ENCODE measurements at regions not wholly inside any gene's neighbourhood (a gene's known extent, or its start where the extent isn't known, plus 50 kb on each side); places are given as distances from the start of the nearest gene placed in this dataset.

GRCh38 chr4:66687459-66687858 is 857.8 kb downstream of the CENPC start (continued):
- no peak for TF ChIP-seq ZNF317 (CRISPR knock-in tag; IDR thresholded peaks at IDR 0.05)
- no peak for TF ChIP-seq ZNF562 (CRISPR knock-in tag; IDR thresholded peaks at IDR 0.05; ENCODE audit: borderline replicate concordance)
- TF ChIP-seq HOXA7 (CRISPR knock-in tag; IDR thresholded peaks at IDR 0.05), result no peak
- no peak for TF ChIP-seq SP4 (CRISPR knock-in tag; IDR thresholded peaks at IDR 0.05)
- TF ChIP-seq KMT2A (CRISPR knock-in tag; IDR thresholded peaks at IDR 0.05), result no peak
- no peak for TF ChIP-seq MTA3 (CRISPR knock-in tag; IDR thresholded peaks at IDR 0.05)
- TF ChIP-seq NBN (conservative IDR thresholded peaks at IDR 0.05), result no peak
- TF ChIP-seq TCF7 (IDR thresholded peaks at IDR 0.05; ENCODE audit: low read depth), result no peak
- no peak for TF ChIP-seq REL (CRISPR knock-in tag; conservative IDR thresholded peaks at IDR 0.05)
- no peak for TF ChIP-seq FLYWCH1 (CRISPR knock-in tag; IDR thresholded peaks at IDR 0.05)

GRCh38 chr4:66681962-66682361 is 863.3 kb downstream of the CENPC start:
- no TSS peak for BruUV-seq (replicated peaks)
- intact Hi-C loops (cut with micrococcal nuclease; ENCODE audit: unreplicated experiment), result no loop called here
- TF ChIP-seq ATF1 (CRISPR knock-in tag; IDR thresholded peaks at IDR 0.05), result no peak
- TF ChIP-seq ZFX (CRISPR knock-in tag; IDR thresholded peaks at IDR 0.05; ENCODE audit: low read depth), result no peak
- TF ChIP-seq NCOA2 (CRISPR knock-in tag; IDR thresholded peaks at IDR 0.05), result no peak
- no peak for TF ChIP-seq ZNF251 (CRISPR knock-in tag; IDR thresholded peaks at IDR 0.05)
- no peak for TF ChIP-seq ZFP36 (IDR thresholded peaks at IDR 0.05; ENCODE audit: borderline replicate concordance, low read depth, low read length, partially characterized antibody)
- TF ChIP-seq NFRKB (IDR thresholded peaks at IDR 0.05), result no peak
- no peak for TF ChIP-seq ZNF83 (CRISPR knock-in tag; IDR thresholded peaks at IDR 0.05; ENCODE audit: borderline replicate concordance)
- TF ChIP-seq RARG (CRISPR knock-in tag; IDR thresholded peaks at IDR 0.05; ENCODE audit: low read depth), result no peak
- TF ChIP-seq BCL3 (CRISPR knock-in tag; IDR thresholded peaks at IDR 0.05), result no peak
- TF ChIP-seq ZNF335 (CRISPR knock-in tag; IDR thresholded peaks at IDR 0.05), result no peak
- TF ChIP-seq, protein P1, sequence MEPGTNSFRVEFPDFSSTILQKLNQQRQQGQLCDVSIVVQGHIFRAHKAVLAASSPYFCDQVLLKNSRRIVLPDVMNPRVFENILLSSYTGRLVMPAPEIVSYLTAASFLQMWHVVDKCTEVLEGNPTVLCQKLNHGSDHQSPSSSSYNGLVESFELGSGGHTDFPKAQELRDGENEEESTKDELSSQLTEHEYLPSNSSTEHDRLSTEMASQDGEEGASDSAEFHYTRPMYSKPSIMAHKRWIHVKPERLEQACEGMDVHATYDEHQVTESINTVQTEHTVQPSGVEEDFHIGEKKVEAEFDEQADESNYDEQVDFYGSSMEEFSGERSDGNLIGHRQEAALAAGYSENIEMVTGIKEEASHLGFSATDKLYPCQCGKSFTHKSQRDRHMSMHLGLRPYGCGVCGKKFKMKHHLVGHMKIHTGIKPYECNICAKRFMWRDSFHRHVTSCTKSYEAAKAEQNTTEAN (CRISPR knock-in tag; conservative IDR thresholded peaks at IDR 0.05), result no peak
- no peak for TF ChIP-seq ZNF562 (CRISPR knock-in tag; IDR thresholded peaks at IDR 0.05; ENCODE audit: borderline replicate concordance)
- TF ChIP-seq THAP11 (CRISPR knock-in tag; IDR thresholded peaks at IDR 0.05), result no peak
- TF ChIP-seq, protein P2, sequence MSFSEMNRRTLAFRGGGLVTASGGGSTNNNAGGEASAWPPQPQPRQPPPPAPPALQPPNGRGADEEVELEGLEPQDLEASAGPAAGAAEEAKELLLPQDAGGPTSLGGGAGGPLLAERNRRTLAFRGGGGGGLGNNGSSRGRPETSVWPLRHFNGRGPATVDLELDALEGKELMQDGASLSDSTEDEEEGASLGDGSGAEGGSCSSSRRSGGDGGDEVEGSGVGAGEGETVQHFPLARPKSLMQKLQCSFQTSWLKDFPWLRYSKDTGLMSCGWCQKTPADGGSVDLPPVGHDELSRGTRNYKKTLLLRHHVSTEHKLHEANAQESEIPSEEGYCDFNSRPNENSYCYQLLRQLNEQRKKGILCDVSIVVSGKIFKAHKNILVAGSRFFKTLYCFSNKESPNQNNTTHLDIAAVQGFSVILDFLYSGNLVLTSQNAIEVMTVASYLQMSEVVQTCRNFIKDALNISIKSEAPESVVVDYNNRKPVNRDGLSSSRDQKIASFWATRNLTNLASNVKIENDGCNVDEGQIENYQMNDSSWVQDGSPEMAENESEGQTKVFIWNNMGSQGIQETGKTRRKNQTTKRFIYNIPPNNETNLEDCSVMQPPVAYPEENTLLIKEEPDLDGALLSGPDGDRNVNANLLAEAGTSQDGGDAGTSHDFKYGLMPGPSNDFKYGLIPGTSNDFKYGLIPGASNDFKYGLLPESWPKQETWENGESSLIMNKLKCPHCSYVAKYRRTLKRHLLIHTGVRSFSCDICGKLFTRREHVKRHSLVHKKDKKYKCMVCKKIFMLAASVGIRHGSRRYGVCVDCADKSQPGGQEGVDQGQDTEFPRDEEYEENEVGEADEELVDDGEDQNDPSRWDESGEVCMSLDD (CRISPR knock-in tag; IDR thresholded peaks at IDR 0.05; ENCODE audit: borderline replicate concordance), result no peak
- TF ChIP-seq HNRNPH1 (optimal IDR thresholded peaks at IDR 0.05; ENCODE audit: low read depth, low read length), result no peak

More at GRCh38 chr4:66681962-66682361, 863.3 kb downstream of the CENPC start:
- Histone ChIP-seq H3K4me2 (ENCODE audit: low read depth, low read length) (no peak overlapping the region), H3K9me3 (ENCODE audit: low read length) (no peaks in the 10 kb centered on the region), H3K79me2 (ENCODE audit: insufficient read depth, low read length) (no peaks in the 10 kb centered on the region), H3K4me1 (ENCODE audit: insufficient read depth, low read length) (no peaks in the 10 kb centered on the region), H3K9ac (ENCODE audit: insufficient read depth, low read depth, low read length) (no peak overlapping the region), H2AFZ (ENCODE audit: low read length) (no peak overlapping the region), H3K4me3 (replicated peaks in 1 of 3; ENCODE audit: insufficient read depth in 1 of 3, low read depth in 2 of 3, low read length in 3 of 3) (no peak overlapping the region), H3K36me3 (replicated peaks in 1 of 2; ENCODE audit: control insufficient read depth in 1 of 2, insufficient read depth in 2 of 2, low read length in 2 of 2) (no peaks in the 10 kb centered on the region), H3K27ac (ENCODE audit: extremely low read length, insufficient read depth, low read length) (no peak overlapping the region), H3K27me3 (ENCODE audit: control insufficient read depth in 1 of 2, insufficient read depth in 2 of 2, low read length in 2 of 2) (no peaks in the 10 kb centered on the region), H4K20me1 (ENCODE audit: insufficient read depth, low read length) (no peaks in the 10 kb centered on the region)
- POLR2A ChIA-PET, result no interaction called here
- CTCF ChIA-PET (ENCODE audit: low intra/inter-chr PET ratio, low total read pairs), result no interaction called here
- DNase-seq (ENCODE audit: low spot score), result no peak
- no peak for FAIRE-seq
- in situ Hi-C loops (cut with HindIII; ENCODE audit: extremely low pct_ligation_motif_present, low pct_unique_long_range_greater_than_20kb), result loop anchor here (25.0 kb wide), 1 partner anchor 1670 kb away; no protein-coding TSS in a partner anchor
- ATAC-seq, result no peak

All from HepG2 (cell line).